ENCODE measurements at regions not wholly inside any gene's neighbourhood (a gene's known extent, or its start where the extent isn't known, plus 50 kb on each side); places are given as distances from the start of the nearest gene placed in this dataset.

GRCh38 chr2:183684686-183685085 is 560.4 kb downstream of the NUP35 start:
- TF ChIP-seq TARDBP (IDR thresholded peaks at IDR 0.05) (no peak), FOXM1 (IDR thresholded peaks at IDR 0.05; ENCODE audit: borderline replicate concordance) (no peak), BHLHE40 (IDR thresholded peaks at IDR 0.05; ENCODE audit: borderline replicate concordance) (no peak), PKNOX1 (IDR thresholded peaks at IDR 0.05) (no peak), ZNF384 (IDR thresholded peaks at IDR 0.05) (no peak), HDGF (IDR thresholded peaks at IDR 0.05; ENCODE audit: borderline replicate concordance) (no peak), FOXK2 (IDR thresholded peaks at IDR 0.05) (no peak), SUZ12 (IDR thresholded peaks at IDR 0.05) (no peak), ELF4 (IDR thresholded peaks at IDR 0.05) (no peak), ARNT (IDR thresholded peaks at IDR 0.05) (no peak), SP1 (IDR thresholded peaks at IDR 0.05) (no peak), CTBP1 (IDR thresholded peaks at IDR 0.05; ENCODE audit: borderline replicate concordance) (no peak), LEF1 (IDR thresholded peaks at IDR 0.05; ENCODE audit: borderline replicate concordance) (no peak), FOXA1 (IDR thresholded peaks at IDR 0.05) (no peak)
